Smooth muscle cell (in vitro differentiated cells): ENCODE measurements at regions not wholly inside any gene's neighbourhood (a gene's known extent, or its start where the extent isn't known, plus 50 kb on each side); places are given as distances from the start of the nearest gene placed in this dataset.
A peak's percentile ranks its signal among the peaks of the same experiment; 100 is the strongest.

Experiments
- DNase-seq: peaks from one replicate; lab custom pipeline; 2025; ENCODE audit not compliant: unreplicated experiment; lab: John Stamatoyannopoulos, UW
- H2AFZ ChIP-seq: fragments of 200-600 bp; sonication (generic); 2 replicates; pipeline ENCODE4 v1.6.0; 2016; ENCODE audit warnings: antibody characterized with exemption, low read depth, mild to moderate bottlenecking
- H3F3A ChIP-seq: fragments of 200-600 bp; sonication (generic); 2 replicates; pipeline ENCODE4 v1.6.0; 2017; ENCODE audit warnings: antibody characterized with exemption, low read depth
- H3K27ac ChIP-seq: fragments of 200-600 bp; sonication (generic); 2 replicates; pipeline ENCODE4 v1.5.1; 2016; ENCODE audit warnings: low read depth, mild to moderate bottlenecking
- H3K27me3 ChIP-seq: fragments of 200-600 bp; sonication (generic); 2 replicates; pipeline ENCODE4 v1.6.1; 2016; ENCODE audit warnings: low read depth, mild to moderate bottlenecking
- H3K36me3 ChIP-seq: fragments of 200-600 bp; sonication (generic); 2 replicates; pipeline ENCODE4 v1.5.1; 2016; ENCODE audit warnings: low read depth
- H3K4me1 ChIP-seq: fragments of 200-600 bp; sonication (generic); 2 replicates; pipeline ENCODE4 v1.5.1; 2016; ENCODE audit warnings: low read depth
- H3K4me2 ChIP-seq: fragments of 200-600 bp; sonication (generic); 2 replicates; pipeline ENCODE4 v1.6.0; 2016; ENCODE audit warnings: mild to moderate bottlenecking
- H3K4me3 ChIP-seq: fragments of 200-600 bp; sonication (generic); 2 replicates; pipeline ENCODE4 v1.5.1; 2016; ENCODE audit warnings: mild to moderate bottlenecking
- H3K79me2 ChIP-seq: fragments of 200-600 bp; sonication (generic); 2 replicates; pipeline ENCODE4 v1.6.0; 2016; ENCODE audit warnings: low read depth, mild to moderate bottlenecking
- H3K9ac ChIP-seq: fragments of 200-600 bp; sonication (generic); 2 replicates; pipeline ENCODE4 v1.6.0; 2016; ENCODE audit warnings: low read depth
- H3K9me3 ChIP-seq: fragments of 200-600 bp; sonication (generic); replicated peaks from 2 replicates; pipeline ENCODE4 v1.5.1; 2016; ENCODE audit warnings: low read depth
- H4K20me1 ChIP-seq: fragments of 200-600 bp; sonication (generic); 2 replicates; pipeline ENCODE4 v1.6.0; 2016; ENCODE audit warnings: low read depth
- WGBS: methylation state at CpG from one replicate; pipeline ENCODE4 v1.1.7; 2016; ENCODE audit warnings: low lambda C conversion rate; 5-methylcytosine and 5-hydroxymethylcytosine counted together
- TF ChIP-seq, protein P1 (sequence below): fragments of 200-600 bp; sonication (generic); IDR thresholded peaks from 2 replicates; pipeline ENCODE4 v1.5.1; 2017; ENCODE audit warnings: borderline replicate concordance, mild to moderate bottlenecking, antibody characterized with exemption; ENCODE audit not compliant: insufficient read depth, poor library complexity, severe bottlenecking

DNA sequence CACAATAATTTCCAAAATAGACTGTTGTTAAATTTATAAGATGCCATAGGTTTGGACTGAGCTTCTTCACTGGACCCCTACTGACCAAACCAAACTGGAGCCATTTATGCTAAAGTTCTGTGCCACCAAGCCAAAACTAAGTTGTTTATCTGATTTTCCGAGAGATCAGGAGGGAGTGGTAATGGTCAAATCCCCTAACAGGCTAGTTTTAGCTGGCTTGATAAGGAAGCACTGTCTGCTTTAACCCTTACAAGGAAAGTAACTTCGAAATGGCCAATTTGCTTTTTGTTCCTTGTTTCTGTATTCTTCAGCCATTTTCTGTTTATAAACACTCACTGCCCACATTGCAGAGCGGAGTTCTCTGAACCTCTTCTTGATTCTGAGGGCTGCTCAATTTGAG, 246.8 kb upstream of the TUT7 start:
- no peaks in the 10 kb centered on the region for H3K27me3 ChIP-seq
- DNase-seq, result no peak
- no peaks in the 10 kb centered on the region for H3K9me3 ChIP-seq
- no peak overlapping the region for H2AFZ ChIP-seq
- peak overlapping the region; percentile 72 for H3K27ac ChIP-seq
- no peaks in the 10 kb centered on the region for H4K20me1 ChIP-seq
- peaks cover 69% of the 10 kb centered on the region for H3K4me1 ChIP-seq
- H3K4me2 ChIP-seq, result peak overlapping the region; percentile 23
- no peaks in the 10 kb centered on the region for H3F3A ChIP-seq
- no peaks in the 10 kb centered on the region for H3K79me2 ChIP-seq
- H3K9ac ChIP-seq, result no peak overlapping the region
- WGBS, result 35% methylated on average over 3 of the region's 3 CpGs
- TF ChIP-seq, protein P1, sequence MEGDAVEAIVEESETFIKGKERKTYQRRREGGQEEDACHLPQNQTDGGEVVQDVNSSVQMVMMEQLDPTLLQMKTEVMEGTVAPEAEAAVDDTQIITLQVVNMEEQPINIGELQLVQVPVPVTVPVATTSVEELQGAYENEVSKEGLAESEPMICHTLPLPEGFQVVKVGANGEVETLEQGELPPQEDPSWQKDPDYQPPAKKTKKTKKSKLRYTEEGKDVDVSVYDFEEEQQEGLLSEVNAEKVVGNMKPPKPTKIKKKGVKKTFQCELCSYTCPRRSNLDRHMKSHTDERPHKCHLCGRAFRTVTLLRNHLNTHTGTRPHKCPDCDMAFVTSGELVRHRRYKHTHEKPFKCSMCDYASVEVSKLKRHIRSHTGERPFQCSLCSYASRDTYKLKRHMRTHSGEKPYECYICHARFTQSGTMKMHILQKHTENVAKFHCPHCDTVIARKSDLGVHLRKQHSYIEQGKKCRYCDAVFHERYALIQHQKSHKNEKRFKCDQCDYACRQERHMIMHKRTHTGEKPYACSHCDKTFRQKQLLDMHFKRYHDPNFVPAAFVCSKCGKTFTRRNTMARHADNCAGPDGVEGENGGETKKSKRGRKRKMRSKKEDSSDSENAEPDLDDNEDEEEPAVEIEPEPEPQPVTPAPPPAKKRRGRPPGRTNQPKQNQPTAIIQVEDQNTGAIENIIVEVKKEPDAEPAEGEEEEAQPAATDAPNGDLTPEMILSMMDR, result no peak
- no peak overlapping the region for H3K4me3 ChIP-seq
- H3K36me3 ChIP-seq, result no peaks in the 10 kb centered on the region

DNA sequence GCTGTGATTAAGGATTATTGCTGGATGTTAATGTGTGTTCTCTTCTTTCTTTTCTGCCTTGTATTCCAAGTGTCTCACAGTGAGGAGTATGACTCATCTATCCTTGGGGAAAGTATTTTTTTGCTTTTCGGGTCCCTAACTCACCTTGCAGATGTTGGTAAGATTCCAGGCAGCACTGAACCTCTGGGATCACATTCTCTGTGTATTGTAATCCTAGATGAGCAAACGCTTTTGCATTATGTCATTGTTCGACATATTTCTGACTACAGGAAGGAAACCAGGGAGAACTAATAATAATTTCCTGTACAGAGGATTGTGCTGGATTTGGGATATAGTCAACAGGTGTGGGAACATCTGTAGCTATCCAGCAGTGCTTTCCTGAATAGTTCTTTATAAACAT, 246.1 kb upstream of the TUT7 start:
- TF ChIP-seq, protein P1, result no peak
- Histone ChIP-seq H2AFZ (no peak overlapping the region), H3K4me1 (peaks cover 65% of the 10 kb centered on the region), H4K20me1 (no peaks in the 10 kb centered on the region), H3K27me3 (no peaks in the 10 kb centered on the region), H3K9me3 (no peaks in the 10 kb centered on the region), H3K9ac (no peak overlapping the region), H3F3A (no peaks in the 10 kb centered on the region), H3K4me3 (no peak overlapping the region), H3K27ac (no peak overlapping the region), H3K36me3 (no peaks in the 10 kb centered on the region), H3K4me2 (no peak overlapping the region), H3K79me2 (no peaks in the 10 kb centered on the region)
- WGBS, result 37% methylated on average over 3 of the region's 3 CpGs
- no peak for DNase-seq

DNA sequence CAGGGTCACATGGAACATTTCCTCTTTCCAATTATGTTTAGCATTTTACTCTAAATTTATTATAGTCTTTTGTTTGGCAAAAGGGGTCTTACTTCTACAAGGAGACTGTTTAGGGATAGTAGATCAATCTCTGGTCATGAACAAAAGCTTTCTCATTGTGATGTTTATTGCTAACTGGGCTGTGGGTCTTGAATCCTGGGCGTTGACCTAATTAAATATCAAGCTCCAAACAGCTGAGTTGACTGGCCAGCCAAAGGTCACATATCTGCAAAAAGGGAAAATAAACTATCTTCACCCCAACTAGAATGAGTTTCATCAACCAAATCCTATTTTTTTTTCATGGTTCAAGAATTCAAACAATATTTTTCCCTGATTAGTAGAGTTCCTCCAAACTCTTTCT, 245.4 kb upstream of the TUT7 start:
- Histone ChIP-seq H3F3A (no peaks in the 10 kb centered on the region), H3K4me2 (no peak overlapping the region), H3K79me2 (no peaks in the 10 kb centered on the region), H3K4me3 (no peak overlapping the region), H4K20me1 (no peaks in the 10 kb centered on the region), H3K9ac (no peak overlapping the region), H3K27ac (no peak overlapping the region), H2AFZ (no peak overlapping the region), H3K4me1 (peaks cover 58% of the 10 kb centered on the region), H3K27me3 (no peaks in the 10 kb centered on the region), H3K36me3 (no peaks in the 10 kb centered on the region), H3K9me3 (no peaks in the 10 kb centered on the region)
- WGBS, result 85% methylated on average over 1 of the region's 1 CpG
- no peak for DNase-seq
- TF ChIP-seq, protein P1, result no peak

DNA sequence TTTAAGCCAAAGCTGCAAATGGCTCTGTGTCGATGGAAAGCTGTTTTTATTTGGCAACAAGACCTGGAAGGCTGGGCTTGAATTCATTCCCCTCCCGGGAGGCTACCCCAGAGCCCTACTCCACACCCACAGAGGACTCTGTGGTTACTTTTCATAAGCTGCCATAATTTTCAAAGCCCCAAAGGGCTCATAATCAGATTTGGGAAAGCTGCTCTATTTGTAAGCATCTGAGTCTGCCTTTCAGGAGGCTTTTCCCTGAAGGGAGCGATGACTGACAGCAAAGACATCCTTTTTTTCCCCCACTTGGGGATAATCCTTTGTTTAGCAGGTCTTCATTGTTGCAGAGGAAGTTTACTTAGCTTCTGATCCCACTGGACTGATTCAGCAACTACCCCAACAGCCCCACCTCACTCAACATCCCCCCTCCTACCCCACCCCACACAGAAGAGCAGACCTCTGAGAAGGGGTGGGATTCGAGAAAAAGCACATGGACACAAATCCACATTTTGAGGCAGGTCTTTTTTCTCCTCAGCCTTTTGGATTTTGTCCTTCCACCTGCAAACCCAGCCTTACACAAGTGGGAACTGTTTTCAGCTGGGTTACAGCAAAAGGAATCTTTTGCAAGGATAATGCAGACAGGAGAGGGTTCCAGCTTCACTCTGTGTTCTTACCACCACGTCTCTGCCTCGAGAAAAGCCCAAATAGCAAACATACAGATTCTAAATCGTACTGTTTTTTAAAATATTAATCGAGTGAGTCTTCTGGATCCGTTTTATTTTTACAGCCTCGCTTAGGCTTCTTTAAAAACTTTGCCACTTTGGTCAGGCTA, 244.4 kb upstream of the TUT7 start:
- H3K79me2 ChIP-seq, result no peaks in the 10 kb centered on the region
- no peaks in the 10 kb centered on the region for H4K20me1 ChIP-seq
- no peak overlapping the region for H3K4me3 ChIP-seq
- no peak for DNase-seq
- H3F3A ChIP-seq, result no peaks in the 10 kb centered on the region
- H3K36me3 ChIP-seq, result no peaks in the 10 kb centered on the region
- H2AFZ ChIP-seq, result no peak overlapping the region
- no peaks in the 10 kb centered on the region for H3K27me3 ChIP-seq
- H3K9me3 ChIP-seq, result no peaks in the 10 kb centered on the region
- H3K4me1 ChIP-seq, result peaks cover 58% of the 10 kb centered on the region
- WGBS, result 68% methylated on average over 10 of the region's 10 CpGs
- H3K4me2 ChIP-seq, result peak overlapping the region; percentile 31
- TF ChIP-seq, protein P1, result no peak
- peak overlapping the region; percentile 6 for H3K27ac ChIP-seq
- H3K9ac ChIP-seq, result no peak overlapping the region
